HCT116 (cell line): ENCODE measurements at regions not wholly inside any gene's neighbourhood (a gene's known extent, or its start where the extent isn't known, plus 50 kb on each side); places are given as distances from the start of the nearest gene placed in this dataset.

ENCODE experiments used
- ATAC-seq: fragments of 200-7000 bp; cut with Tn5 transposase; 2 replicates; pipeline ENCODE4 v1.9.1; 2020; ENCODE audit warnings: mild to moderate bottlenecking, moderate library complexity
- BruUV-seq: library from RNA; stranded (reverse); fragments of 400-500 nt; replicated peaks from 2 replicates; lab custom pipeline; 2021; lab: Mats Ljungman, UMichigan
- CTCF ChIA-PET: fragments of 300-600 bp; sonication (Branson Sonifier 250); formaldehyde crosslinking; loops from one replicate; lab custom pipeline; 2021; ENCODE audit warnings: antibody characterized with exemption; lab: Charles Lee
- POLR2A ChIA-PET: fragments of 300-600, 350-600 bp; sonication (Branson Sonifier 250); formaldehyde crosslinking; loops from one replicate; lab custom pipeline; 2021; ENCODE audit warnings: antibody characterized with exemption; lab: Charles Lee
- RAD21 ChIA-PET, 2 experiments: fragments of 300-600 bp; sonication (Branson Sonifier 250); formaldehyde crosslinking; loops; one replicate each; lab custom pipeline; 2023; ENCODE audit warnings: low total read pairs in 2 of 2; ENCODE audit not compliant: uncharacterized antibody in 2 of 2, unreplicated experiment in 2 of 2, low non-redundant PET in 1 of 2; lab: Charles Lee
- DNase-seq: peaks from one replicate; pipeline ENCODE4 v3.0.0-alpha.2; 2010; ENCODE audit warnings: low read depth, low spot score
- H2AFZ ChIP-seq: fragments of 200-600 bp; shearing (Covaris generic), sonication (generic); 2 replicates; pipeline ENCODE4 v1.6.1; 2017; ENCODE audit warnings: low read depth, mixed run types, mixed read lengths, antibody characterized with exemption, low read length; ENCODE audit not compliant: poor library complexity, severe bottlenecking
- H3K27ac ChIP-seq: 2 replicates; pipeline ENCODE4 v1.5.1; 2012; ENCODE audit warnings: low read depth, low read length
- H3K27me3 ChIP-seq: fragments of 200-600 bp; sonication (generic); 2 replicates; pipeline ENCODE4 v1.6.1; 2016; ENCODE audit warnings: mixed run types, low read length, mixed read lengths; ENCODE audit not compliant: insufficient read depth
- H3K36me3 ChIP-seq, 2 experiments: fragments of 200-500 bp in 1 of 2; fragments of 200-600 bp in 1 of 2; sonication (Bioruptor generic) in 1 of 2; sonication (generic) in 1 of 2; 2 replicates each; pipeline versions ENCODE4 v1.5.1 to v1.6.1; 2014 to 2016; ENCODE audit warnings: low read length in 2 of 2, inconsistent platforms in 1 of 2, mixed read lengths in 1 of 2, mixed run types in 1 of 2; ENCODE audit not compliant: insufficient read depth in 2 of 2, control insufficient read depth in 1 of 2
- H3K4me1 ChIP-seq, 2 experiments: fragments of 200-600 bp in 1 of 2; sonication (generic) in 1 of 2; 2 replicates each; pipeline versions ENCODE4 v1.5.1 to v1.6.1; 2012 to 2017; ENCODE audit warnings: low read length in 2 of 2, inconsistent platforms in 1 of 2, mild to moderate bottlenecking in 1 of 2, mixed read lengths in 1 of 2, mixed run types in 1 of 2, moderate library complexity in 1 of 2; ENCODE audit not compliant: insufficient read depth in 2 of 2, control insufficient read depth in 1 of 2
- H3K4me2 ChIP-seq: fragments of 200-600 bp; sonication (generic); 2 replicates; pipeline ENCODE4 v1.6.1; 2017; ENCODE audit warnings: mixed run types, low read length, mixed read lengths
- H3K4me3 ChIP-seq, 2 experiments: fragments of 200-600 bp in 1 of 2; sonication (generic) in 1 of 2; replicated peaks in 1 of 2; 2 replicates each; pipeline ENCODE4 v1.5.1; 2011 to 2016; ENCODE audit warnings: low read length in 2 of 2, control low read depth in 1 of 2, low read depth in 1 of 2, mild to moderate bottlenecking in 1 of 2, mixed read lengths in 1 of 2, mixed run types in 1 of 2
- H3K79me2 ChIP-seq: fragments of 200-600 bp; sonication (generic); 2 replicates; pipeline ENCODE4 v1.6.1; 2017; ENCODE audit warnings: mild to moderate bottlenecking, mixed run types, low read length, moderate library complexity, mixed read lengths; ENCODE audit not compliant: insufficient read depth
- H3K9ac ChIP-seq: fragments of 200-600 bp; sonication (generic); 2 replicates; pipeline ENCODE4 v1.6.1; 2016; ENCODE audit warnings: low read length, mixed read lengths
- H3K9me2 ChIP-seq: fragments of 200-600 bp; sonication (generic), shearing (Covaris generic); 2 replicates; pipeline ENCODE4 v1.6.1; 2017; ENCODE audit warnings: mixed run types, mild to moderate bottlenecking, moderate library complexity; ENCODE audit not compliant: insufficient read depth
- H3K9me3 ChIP-seq, 2 experiments: fragments of 200-500 bp in 1 of 2; fragments of 200-600 bp in 1 of 2; sonication (Bioruptor generic) in 1 of 2; sonication (generic) in 1 of 2; 2 replicates each; pipeline ENCODE4 v1.6.1; 2014 to 2017; ENCODE audit warnings: low read length in 2 of 2, mixed read lengths in 2 of 2, inconsistent platforms in 1 of 2, low read depth in 1 of 2, mild to moderate bottlenecking in 1 of 2, mixed run types in 1 of 2, moderate library complexity in 1 of 2; ENCODE audit not compliant: control insufficient read depth in 1 of 2, insufficient read depth in 1 of 2
- H4K20me1 ChIP-seq: fragments of 200-600 bp; sonication (generic), shearing (Covaris generic); 2 replicates; pipeline ENCODE4 v1.6.1; 2017; ENCODE audit warnings: mixed run types, mild to moderate bottlenecking, moderate library complexity; ENCODE audit not compliant: insufficient read depth
- CBX3 ChIP-seq: IDR thresholded peaks from 2 replicates; pipeline ENCODE4 v1.6.1; 2012; ENCODE audit warnings: low read depth
- ELF1 ChIP-seq: IDR thresholded peaks from 2 replicates; pipeline ENCODE4 v1.6.1; 2012; ENCODE audit warnings: low read depth, borderline replicate concordance
- EZH2 ChIP-seq: fragments of 200-600 bp; sonication (generic); IDR thresholded peaks from 2 replicates; pipeline ENCODE4 v1.6.1; 2017; ENCODE audit warnings: antibody characterized with exemption, mixed run types
- EZH2phosphoT487 ChIP-seq: fragments of 200-600 bp; IDR thresholded peaks from 2 replicates; pipeline ENCODE4 v1.6.1; 2018; ENCODE audit warnings: antibody characterized with exemption, borderline replicate concordance
- FOSL1 ChIP-seq: IDR thresholded peaks from 2 replicates; pipeline ENCODE4 v1.6.1; 2012; ENCODE audit warnings: low read depth
- MAX ChIP-seq: IDR thresholded peaks from 2 replicates; pipeline ENCODE4 v1.6.1; 2012
- POLR2A ChIP-seq: IDR thresholded peaks from 2 replicates; pipeline ENCODE4 v1.7.0; 2011; ENCODE audit warnings: borderline replicate concordance; ENCODE audit not compliant: insufficient read depth, insufficient read length; ENCODE audit errors: extremely low read depth
- POLR2AphosphoS5 ChIP-seq: IDR thresholded peaks from 2 replicates; pipeline ENCODE4 v1.6.1; 2011; ENCODE audit warnings: mild to moderate bottlenecking, low read depth, low read length, moderate library complexity
- RAD21 ChIP-seq: IDR thresholded peaks from 2 replicates; pipeline ENCODE4 v1.6.1; 2012; ENCODE audit warnings: low read depth, mild to moderate bottlenecking
- SP1 ChIP-seq: IDR thresholded peaks from 2 replicates; pipeline ENCODE4 v1.6.1; 2012; ENCODE audit warnings: low read depth
- SRF ChIP-seq: IDR thresholded peaks from 2 replicates; pipeline ENCODE4 v1.6.1; 2012; ENCODE audit warnings: low read depth
- TCF7L2 ChIP-seq: IDR thresholded peaks from 2 replicates; pipeline ENCODE4 v1.7.0; 2011; ENCODE audit warnings: borderline replicate concordance, inconsistent platforms; ENCODE audit not compliant: insufficient read depth, insufficient read length; ENCODE audit errors: extremely low read depth
- YY1 ChIP-seq: IDR thresholded peaks from 2 replicates; pipeline ENCODE4 v1.6.1; 2011; ENCODE audit warnings: low read length, low read depth, moderate library complexity, mild to moderate bottlenecking; ENCODE audit not compliant: insufficient replicate concordance; ENCODE audit errors: extremely low read depth
- ZFX ChIP-seq: fragments of 450-650 bp; IDR thresholded peaks from 2 replicates; pipeline ENCODE4 v1.6.1; 2017
- intact Hi-C: fragments of 100-400 bp; cut with micrococcal nuclease; formaldehyde crosslinking; loops from 2 replicates; pipeline ENCODE4 v1.10.0; 2022
- TF ChIP-seq, protein P1 (sequence below): IDR thresholded peaks from 2 replicates; pipeline ENCODE4 v1.6.1; 2011; ENCODE audit warnings: mild to moderate bottlenecking, low read length, moderate library complexity; ENCODE audit not compliant: insufficient replicate concordance; ENCODE audit errors: extremely low read depth
- TF ChIP-seq, protein P2 (sequence below): IDR thresholded peaks from 2 replicates; pipeline ENCODE4 v1.6.1; 2012

- TF ChIP-seq, protein P1, sequence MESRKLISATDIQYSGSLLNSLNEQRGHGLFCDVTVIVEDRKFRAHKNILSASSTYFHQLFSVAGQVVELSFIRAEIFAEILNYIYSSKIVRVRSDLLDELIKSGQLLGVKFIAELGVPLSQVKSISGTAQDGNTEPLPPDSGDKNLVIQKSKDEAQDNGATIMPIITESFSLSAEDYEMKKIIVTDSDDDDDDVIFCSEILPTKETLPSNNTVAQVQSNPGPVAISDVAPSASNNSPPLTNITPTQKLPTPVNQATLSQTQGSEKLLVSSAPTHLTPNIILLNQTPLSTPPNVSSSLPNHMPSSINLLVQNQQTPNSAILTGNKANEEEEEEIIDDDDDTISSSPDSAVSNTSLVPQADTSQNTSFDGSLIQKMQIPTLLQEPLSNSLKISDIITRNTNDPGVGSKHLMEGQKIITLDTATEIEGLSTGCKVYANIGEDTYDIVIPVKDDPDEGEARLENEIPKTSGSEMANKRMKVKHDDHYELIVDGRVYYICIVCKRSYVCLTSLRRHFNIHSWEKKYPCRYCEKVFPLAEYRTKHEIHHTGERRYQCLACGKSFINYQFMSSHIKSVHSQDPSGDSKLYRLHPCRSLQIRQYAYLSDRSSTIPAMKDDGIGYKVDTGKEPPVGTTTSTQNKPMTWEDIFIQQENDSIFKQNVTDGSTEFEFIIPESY = no peak
Measured at GRCh38 chr4:110797486-110797885, 174.6 kb upstream of the PITX2 start (continued).

GRCh38 chr4:110798687-110799086 is 175.8 kb upstream of the PITX2 start:
- H4K20me1 ChIP-seq = no peaks in the 10 kb centered on the region
- POLR2A ChIA-PET = no interaction called here
- H2AFZ ChIP-seq = no peak overlapping the region
- CTCF ChIA-PET = no interaction called here
- no peak overlapping the region for H3K4me2 ChIP-seq
- TF ChIP-seq YY1 = no peak
- TF ChIP-seq SP1 = no peak
- no peak for TF ChIP-seq ELF1
- TF ChIP-seq EZH2phosphoT487 = no peak
- no peak for TF ChIP-seq FOSL1
- TF ChIP-seq TCF7L2 = no peak
- no peak for TF ChIP-seq ZFX
- no peak for TF ChIP-seq EZH2
- no peak for TF ChIP-seq POLR2A
- TF ChIP-seq CBX3 = no peak
- no peak for TF ChIP-seq POLR2AphosphoS5
- no peak for TF ChIP-seq RAD21
- TF ChIP-seq SRF = no peak
- TF ChIP-seq, protein P1 = no peak
- TF ChIP-seq, protein P2, sequence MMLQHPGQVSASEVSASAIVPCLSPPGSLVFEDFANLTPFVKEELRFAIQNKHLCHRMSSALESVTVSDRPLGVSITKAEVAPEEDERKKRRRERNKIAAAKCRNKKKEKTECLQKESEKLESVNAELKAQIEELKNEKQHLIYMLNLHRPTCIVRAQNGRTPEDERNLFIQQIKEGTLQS = no peak
- TF ChIP-seq MAX = no peak
- no peak overlapping the region for H3K4me3 ChIP-seq
- H3K27me3 ChIP-seq = no peaks in the 10 kb centered on the region
- no peak overlapping the region for H3K9ac ChIP-seq
- no peaks in the 10 kb centered on the region for H3K36me3 ChIP-seq
- RAD21 ChIA-PET = no interaction called here
- intact Hi-C loops = no loop called here
- peaks cover 0 to 3% of the 10 kb centered on the region in 2 experiments; a peak in 1 of 4 replicates for H3K4me1 ChIP-seq
- H3K9me3 ChIP-seq = no peaks in the 10 kb centered on the region
- H3K79me2 ChIP-seq = no peaks in the 10 kb centered on the region
- no TSS peak for BruUV-seq
- DNase-seq = no peak
- no peak overlapping the region for H3K27ac ChIP-seq
- no peak for ATAC-seq
- H3K9me2 ChIP-seq = no peaks in the 10 kb centered on the region
